ENCODE measurements at regions not wholly inside any gene's neighbourhood (a gene's known extent, or its start where the extent isn't known, plus 50 kb on each side); places are given as distances from the start of the nearest gene placed in this dataset.
"Not testable (repeated sequence)": the region's sequence is repeated elsewhere in the genome, so short reads cannot be mapped to it uniquely, and the experiment has no call there.

DNA sequence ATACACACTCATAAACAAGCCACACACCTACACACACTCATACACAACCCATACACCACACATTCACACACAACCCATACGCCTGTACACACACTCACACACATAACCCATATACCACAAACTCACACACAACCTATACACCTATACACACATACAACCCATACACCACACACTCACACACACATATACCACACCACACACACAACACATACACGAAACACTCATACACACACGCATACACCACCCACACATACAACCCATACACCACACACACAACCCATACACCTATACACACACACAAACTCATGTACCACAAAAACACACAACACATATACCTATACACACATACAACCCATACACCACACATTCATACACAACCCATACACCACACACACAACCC lies 164.3 kb downstream of the TMEM121 start:
- no peak overlapping the region for H3K4me3 ChIP-seq (ENCODE audit: low read depth, low read length)
- no peak for TF ChIP-seq CTCF (IDR thresholded peaks at IDR 0.05; ENCODE audit: insufficient read depth, low read depth, low read length, missing control alignments)
- DNase-seq (ENCODE audit: low read depth): no peak

GRCh38 chr14:105691321-105692109 lies 165.1 kb downstream of the TMEM121 start:
- DNase-seq (ENCODE audit: low read depth): not testable (repeated sequence)
- peak overlapping the region; percentile 11; the same call in 1 of the 2 replicates for H3K4me3 ChIP-seq (ENCODE audit: low read depth, low read length)

DNA sequence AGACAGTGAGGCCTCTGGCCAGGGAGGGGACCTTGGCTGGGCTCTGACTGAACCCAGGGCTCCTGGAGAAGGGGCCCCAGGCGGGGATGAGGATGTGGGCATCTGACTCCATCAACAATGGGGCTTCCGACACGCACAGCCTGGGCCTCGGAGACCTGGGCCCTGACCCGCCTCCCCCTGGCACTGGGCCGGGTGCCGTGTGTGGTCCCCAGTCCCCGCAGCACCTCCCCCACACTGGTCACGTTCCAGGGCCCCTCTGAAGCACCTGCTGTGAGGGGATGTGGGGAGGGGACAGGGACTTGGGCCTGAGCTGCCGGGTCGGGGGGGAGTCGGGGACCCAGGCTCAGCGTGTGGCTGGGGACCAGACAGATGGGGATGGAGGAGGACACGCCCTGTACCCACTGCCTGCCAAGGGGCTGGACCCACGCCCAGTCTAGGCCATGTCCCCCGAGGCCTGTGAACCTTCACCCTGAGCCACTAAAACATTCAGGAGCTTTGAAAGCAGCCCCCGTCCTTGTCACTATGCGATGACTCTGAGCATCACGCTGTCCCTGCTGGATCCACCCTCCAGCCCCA lies 165.8 kb downstream of the TMEM121 start:
- not testable (repeated sequence) for H3K4me3 ChIP-seq (ENCODE audit: low read depth, low read length); DNase-seq (ENCODE audit: low read depth)

- peak overlapping the region; percentile 43 for H3K4me3 ChIP-seq (ENCODE audit: low read depth, low read length)
- no peak for DNase-seq (ENCODE audit: low read depth)
- no peak for TF ChIP-seq CTCF (IDR thresholded peaks at IDR 0.05; ENCODE audit: insufficient read depth, low read depth, low read length, missing control alignments)
Observed at GRCh38 chr14:105694961-105695360, 168.6 kb downstream of the TMEM121 start.

DNA sequence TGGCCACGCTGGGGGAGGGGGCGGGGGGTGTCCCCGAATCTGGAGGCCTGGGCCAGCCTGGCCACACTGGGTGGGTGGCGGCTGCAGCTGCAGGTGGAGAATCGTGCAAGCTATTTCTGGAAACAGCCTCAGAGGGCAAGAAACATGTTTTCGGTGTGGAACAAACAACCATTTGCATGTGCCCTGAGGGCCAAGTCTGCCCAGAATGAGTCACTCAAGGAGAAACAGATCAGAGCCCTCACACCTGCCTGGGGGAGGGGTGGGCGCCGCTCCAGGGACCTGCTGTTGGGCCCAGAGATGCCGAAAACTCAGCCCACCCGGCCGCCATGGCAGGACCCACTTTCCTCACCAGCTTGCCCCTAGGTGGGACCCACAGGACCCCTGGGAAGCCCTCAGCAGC lies 170.0 kb downstream of the TMEM121 start:
- DNase-seq (ENCODE audit: low read depth); H3K4me3 ChIP-seq (ENCODE audit: low read depth, low read length): not testable (repeated sequence)

DNA sequence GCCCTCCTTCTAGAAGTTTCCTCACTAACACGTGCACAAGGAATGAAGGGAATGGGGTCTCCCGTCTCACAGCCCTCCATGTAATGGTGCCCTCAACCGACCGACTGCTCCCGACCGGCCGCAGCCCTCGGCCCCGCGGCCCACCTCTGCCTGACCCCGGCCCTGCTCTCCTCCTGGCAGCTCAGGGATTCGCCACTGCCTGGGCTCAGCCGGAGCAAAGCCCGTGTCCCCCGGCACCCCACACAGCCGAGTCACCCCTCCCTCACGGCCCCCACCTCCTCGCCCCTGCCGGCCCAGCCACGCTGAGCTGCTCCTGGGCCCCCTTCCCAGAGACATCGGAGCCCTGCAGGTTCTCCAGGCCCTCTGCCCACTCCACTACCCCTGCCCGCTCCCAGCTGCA lies 171.0 kb downstream of the TMEM121 start:
- peak; percentile 57 for DNase-seq (ENCODE audit: low read depth)
- H3K4me3 ChIP-seq (ENCODE audit: low read depth, low read length): peak overlapping the region; percentile 71

DNA sequence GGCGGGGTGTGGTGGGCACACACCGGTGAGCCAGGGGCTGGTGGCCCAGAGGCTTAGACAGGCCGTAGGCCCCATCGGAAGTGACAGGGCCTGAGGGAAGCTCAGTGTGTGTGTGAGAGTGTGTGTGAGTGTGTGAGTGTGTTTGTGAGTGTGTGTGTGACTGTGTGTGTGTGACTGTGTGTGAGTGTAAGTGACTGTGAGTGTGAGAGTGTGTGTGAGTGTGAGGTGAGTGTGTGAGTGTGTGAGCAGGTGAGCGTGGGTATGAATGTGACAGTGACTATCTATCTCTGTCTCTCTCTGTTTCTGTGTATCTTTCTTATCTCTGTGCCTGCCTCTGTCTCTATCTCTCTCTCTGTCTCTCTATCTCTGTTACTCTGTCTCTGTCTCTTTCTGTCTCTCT lies 171.6 kb downstream of the TMEM121 start:
- DNase-seq (ENCODE audit: low read depth): peak; percentile 76

GRCh38 chr14:105698940-105699556 lies 172.7 kb downstream of the TMEM121 start:
- not testable (repeated sequence) for DNase-seq (ENCODE audit: low read depth)

More for the DNA sequence above, 171.6 kb downstream of the TMEM121 start:
- peak overlapping the region; percentile 71 for H3K4me3 ChIP-seq (ENCODE audit: low read depth, low read length)

DNA sequence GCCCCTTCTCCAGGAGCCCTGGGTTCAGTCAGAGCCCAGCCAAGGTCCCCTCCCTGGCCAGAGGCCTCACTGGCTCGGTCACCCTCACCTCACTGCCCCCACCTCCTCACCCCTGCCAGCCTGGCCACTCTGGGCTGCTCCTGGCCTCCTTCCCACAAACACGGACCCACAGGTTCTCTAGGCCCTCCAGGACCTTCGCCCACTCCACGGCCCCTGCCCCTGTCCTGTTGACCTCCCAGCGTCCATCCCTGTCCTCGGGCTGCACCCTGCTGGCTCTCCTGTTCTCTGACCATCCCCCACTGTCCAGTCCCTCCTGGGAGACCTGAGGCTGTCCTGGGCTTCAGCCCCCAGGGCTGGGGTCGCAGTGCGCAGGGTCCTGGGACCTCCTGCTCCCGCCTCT lies 173.3 kb downstream of the TMEM121 start:
- peak overlapping the region; percentile 51 for H3K4me3 ChIP-seq (ENCODE audit: low read depth, low read length)
- peak; percentile 41 for DNase-seq (ENCODE audit: low read depth)

More at GRCh38 chr14:105698940-105699556, 172.7 kb downstream of the TMEM121 start:
- peak overlapping the region; percentile 54 for H3K4me3 ChIP-seq (ENCODE audit: low read depth, low read length)

GRCh38 chr14:105700146-105700545 lies 173.8 kb downstream of the TMEM121 start:
- peak overlapping the region; percentile 51 for H3K4me3 ChIP-seq (ENCODE audit: low read depth, low read length)
- DNase-seq (ENCODE audit: low read depth): peak; percentile 68

GRCh38 chr14:105700622-105701288 lies 174.4 kb downstream of the TMEM121 start:
- peak; percentile 95 for DNase-seq (ENCODE audit: low read depth)
- no peak for TF ChIP-seq CTCF (IDR thresholded peaks at IDR 0.05; ENCODE audit: insufficient read depth, low read depth, low read length, missing control alignments)
- peak overlapping the region; percentile 51 for H3K4me3 ChIP-seq (ENCODE audit: low read depth, low read length)
